ENCODE measurements at regions not wholly inside any gene's neighbourhood (a gene's known extent, or its start where the extent isn't known, plus 50 kb on each side); places are given as distances from the start of the nearest gene placed in this dataset.
A peak's percentile ranks its signal among the peaks of the same experiment; 100 is the strongest.

DNA sequence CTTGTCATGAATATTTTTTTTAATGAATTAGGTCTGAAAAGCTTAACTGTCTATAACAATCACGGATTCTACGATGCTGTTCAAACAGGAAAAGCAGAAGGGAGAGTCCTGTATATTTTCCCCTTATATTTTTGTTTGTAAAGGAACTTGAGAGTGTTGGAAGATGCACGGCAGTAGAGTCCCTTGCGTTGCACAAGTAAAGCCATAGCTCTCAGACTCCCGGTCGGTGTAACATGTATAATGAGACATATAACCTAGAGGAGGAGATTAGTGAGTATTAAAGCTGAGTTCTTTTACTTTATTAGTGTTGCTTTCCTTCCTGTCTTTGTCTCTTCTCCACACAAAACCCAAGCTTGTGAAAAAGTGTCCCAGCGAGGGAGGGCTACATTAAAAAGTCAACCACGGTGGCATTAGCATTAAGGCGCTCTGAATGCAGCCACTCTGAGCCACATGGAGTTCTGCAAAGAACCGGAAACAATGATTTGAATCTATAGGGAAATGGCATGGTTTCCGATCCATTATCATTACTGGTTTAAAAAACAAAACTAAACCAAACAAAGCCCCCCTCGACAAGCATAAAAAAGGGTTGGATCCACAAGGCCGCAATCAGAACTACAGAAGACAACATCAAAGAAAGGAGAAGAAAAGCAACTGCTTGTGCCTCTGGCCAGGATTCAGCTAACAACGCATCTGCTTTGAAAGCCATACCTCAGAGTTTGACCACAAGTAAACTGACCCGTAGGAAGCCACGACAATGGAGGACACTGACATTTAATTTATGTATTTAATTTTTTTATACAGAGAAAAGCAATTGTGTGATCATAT, 356.8 kb downstream of the LMO4 start:
- no peak for DNase-seq

DNA sequence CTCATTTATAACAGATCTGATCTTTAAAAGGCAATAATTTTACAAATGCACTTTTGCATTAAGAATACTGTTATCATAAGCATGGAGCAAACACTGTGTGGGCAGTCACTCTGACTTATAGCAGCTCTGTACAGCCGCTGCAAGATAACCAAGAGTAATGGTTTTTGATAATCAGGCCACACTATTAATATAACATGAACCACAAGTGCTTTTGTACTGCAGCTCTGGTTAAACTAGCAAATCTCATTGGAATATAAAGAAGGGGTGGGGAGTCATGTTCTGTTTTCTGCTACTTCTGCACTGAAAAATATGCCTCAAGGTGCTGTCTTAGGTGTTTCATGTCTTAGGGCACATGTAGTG, 357.4 kb downstream of the LMO4 start:
- DNase-seq, result no peak

DNA sequence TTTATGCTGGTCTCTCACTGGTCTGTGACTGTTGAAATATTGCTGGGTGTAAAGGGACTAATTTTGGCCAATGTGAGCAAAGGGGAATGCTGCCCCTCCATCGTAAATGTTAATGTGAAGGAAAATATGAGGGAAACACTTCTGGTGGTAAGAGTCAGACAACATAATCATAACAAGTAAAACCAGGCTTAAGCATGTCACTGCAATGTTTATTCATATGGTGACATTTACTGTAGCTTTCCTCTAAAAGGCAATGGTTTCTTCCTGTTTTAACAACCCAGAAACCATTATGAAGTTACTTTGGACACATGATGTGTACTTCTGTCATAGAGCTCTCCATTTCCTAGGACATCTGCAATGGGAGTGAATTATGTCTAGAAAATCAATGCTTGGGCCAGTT, 358.0 kb downstream of the LMO4 start:
- no peak for DNase-seq

DNA sequence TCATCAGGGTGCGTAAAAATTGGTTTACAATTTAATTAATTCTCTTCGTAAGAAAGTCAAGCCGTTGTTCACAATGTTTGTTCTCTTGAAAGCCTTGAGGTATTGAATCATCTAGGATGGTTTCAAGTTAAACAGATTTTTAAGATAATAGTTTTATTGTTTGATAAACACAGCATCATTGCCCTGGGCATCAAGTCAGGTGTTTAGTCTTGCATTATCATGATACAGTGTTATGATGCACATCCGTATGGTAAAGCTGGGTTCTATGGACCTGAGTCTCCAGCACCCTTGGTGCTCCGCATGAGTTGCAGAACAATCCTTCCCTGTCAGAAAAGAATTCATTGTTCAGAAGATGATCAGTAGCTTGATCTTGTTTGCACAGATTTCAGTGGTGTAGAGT, 359.5 kb downstream of the LMO4 start:
- DNase-seq, result no peak

DNA sequence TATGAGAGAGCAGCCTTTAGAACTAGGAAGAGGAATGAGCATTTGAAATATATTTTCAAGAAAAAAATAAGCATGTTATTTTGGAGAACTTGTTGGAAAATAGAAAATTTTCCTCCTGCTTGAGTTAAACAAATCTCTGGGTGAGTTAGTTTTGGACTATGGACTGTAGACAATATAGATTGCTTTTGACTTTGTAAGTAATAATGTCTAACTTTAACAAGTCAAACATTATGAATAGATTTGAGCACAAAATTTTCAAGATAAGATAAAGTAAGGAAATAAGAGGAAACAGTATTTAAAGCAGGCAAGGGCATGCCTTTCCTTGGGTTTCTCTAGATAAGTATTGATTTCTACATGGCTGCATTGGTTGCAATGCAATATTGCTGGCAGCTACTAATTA, 360.8 kb downstream of the LMO4 start:
- DNase-seq, result no peak

DNA sequence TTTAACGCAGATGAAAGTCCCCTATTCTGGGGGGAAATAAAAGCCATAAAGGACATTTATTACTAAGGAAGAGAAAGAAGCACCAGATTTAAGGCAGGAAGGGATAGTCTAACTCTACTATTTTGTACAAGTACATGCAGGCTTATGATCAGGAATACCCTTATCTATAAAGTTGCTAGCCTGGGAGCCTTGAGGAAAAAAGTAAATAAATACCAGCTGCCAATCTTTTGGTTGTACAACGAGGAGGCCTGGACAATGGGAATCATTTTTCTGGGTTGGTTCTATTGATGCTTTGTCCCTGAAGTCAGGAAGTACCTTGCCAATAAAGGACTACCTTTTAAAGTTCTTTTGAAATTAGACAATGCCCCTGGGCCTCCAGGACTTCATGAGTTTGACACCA, 367.8 kb downstream of the LMO4 start:
- no peak for DNase-seq

DNA sequence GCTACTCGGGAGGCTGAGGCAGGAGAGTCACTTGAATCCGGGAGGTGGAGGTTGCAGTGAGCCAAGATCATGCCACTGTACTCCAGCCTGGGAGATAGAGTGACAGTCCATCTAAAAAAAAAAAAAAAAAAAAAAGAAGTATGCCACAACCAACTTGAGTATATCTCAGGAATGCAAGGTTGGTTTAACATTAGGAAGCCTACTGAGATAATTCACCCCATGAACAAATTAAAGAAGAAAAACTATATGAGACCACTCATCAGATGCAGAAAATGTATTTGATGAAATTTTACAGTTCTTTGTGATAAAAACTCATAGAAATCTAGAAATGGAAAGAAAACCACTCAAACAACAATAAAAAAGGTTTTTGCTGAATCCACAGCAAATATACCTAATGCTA, 373.8 kb downstream of the LMO4 start:
- no peak for DNase-seq

DNA sequence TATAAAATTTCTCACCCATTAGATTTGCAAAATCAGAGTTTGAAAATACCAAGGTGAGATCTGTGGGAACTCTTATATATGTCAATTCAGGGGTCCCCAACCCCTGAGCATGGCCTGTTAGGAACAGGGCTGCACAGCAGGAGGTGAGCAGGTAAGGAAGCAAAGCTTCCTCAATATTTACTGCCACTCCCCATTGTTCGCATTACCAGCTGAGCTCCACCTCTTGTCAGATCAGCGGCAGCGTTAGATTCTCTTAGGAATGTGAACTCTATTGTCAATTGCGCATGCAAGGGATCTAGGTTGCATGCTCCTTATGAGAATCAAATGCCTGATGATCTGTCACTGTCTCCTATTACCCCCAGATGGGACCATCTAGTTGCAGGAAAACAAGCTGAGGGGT, 376.6 kb downstream of the LMO4 start:
- DNase-seq, result no peak

DNA sequence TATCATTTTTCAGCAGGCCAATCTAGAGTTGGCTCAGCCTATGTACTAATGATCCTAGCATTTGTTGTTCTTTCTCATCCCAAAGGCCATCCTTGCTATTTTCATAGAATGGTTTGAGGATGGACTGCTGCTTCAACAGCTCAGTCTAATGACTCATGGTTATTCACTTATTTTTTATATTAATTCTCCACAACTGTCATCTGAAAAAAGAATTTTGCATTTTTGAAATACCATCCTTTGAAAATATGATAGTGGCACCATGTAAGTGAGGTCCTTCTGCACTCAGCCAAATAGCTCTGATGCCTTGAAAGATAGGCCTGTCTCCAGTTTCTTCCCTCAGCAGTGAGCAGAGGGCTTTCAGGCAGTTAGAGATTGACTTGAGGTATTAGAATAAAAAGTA, 377.5 kb downstream of the LMO4 start:
- no peak for DNase-seq

DNA sequence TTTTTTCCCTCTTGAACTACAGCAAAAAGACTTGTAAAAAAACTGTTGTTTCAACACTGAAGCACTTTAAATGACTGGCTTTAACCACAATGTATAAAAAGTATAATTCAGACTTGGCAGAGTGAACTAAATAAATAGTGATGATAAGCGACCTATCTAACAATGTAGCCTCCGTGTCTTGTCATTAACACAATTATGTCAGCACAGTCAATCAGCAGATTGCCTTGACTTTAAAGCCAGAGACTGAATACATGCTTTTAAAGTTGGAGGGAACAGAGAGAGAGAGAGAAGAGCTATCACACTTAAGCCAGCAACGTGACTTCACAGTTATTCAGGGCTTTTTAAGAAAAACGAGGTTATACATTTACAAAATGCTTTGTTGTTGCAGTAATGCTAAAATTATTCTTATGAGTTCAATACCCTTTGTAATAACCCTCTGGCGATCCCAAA, 378.1 kb downstream of the LMO4 start:
- peak; percentile 68 for DNase-seq

DNA sequence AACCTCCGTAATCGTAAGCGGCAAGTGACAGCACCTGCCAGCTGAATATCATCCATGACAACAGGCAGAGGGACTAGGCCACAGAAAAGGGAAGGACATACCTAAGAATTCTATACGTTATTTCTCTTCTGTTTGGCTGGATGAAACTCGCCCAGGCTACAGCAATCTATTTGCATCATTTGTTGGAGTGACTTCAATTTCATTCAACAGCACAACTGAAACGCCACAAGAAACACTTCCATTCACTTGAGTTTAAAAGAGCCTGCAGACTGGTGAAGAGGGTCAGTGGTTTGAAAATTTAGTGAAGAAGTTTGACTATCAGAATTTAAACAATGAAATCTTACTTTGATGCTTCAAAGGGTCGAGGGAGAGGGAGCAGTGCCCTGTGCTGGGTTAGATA, 378.7 kb downstream of the LMO4 start:
- DNase-seq, result no peak

DNA sequence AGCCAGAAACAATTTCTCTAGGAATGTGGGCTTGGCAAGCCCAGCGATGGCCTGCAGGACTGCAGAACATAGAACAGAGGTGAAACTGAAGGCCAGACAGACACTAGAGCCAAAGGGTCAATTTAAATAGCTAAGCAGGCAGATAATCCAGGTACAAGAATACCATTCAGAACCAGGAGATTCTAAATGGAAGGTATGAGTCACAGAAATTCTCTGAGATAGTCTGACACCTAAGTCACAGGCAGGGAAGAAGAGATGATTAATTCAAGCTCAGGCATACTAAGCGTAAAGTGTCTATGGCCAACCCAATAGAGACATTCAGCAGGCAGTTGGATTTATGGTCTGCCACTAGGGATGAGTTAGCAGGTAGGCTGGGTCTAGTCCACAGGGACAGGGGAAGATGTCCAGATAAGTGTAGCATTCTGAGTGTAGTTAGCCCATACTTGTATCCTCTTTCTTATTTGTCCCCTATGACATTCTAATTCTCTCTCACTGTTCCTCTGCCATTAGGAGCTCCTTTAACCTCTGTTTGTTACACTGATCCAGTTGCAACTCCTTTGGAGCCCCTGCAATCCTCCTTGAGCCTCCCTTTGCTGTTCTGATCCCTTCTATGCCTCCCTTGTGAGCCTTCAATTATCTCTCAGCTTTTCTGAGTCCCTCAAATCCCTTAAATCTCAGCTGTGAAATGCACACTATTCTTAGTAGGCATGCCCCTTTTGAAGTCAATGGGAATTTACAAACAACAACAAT, 383.8 kb downstream of the LMO4 start:
- DNase-seq, result no peak

DNA sequence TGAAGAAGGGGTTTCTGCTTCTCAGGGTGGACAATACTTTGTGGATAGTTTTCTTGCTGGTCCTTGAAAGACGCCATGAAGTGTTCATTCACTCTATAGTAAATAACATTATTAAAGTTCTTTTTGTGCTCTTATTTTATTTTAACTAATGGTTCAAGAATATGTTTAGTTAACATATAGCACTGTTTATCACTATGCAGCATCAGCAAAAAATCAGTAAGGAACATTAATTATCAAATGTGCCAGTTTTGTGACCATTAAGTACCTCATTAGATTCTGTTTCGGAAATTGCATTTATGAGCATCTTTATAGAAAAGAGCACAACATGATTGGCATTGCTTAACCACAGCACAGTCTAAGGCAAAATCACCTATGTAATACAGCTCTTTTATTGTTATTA, 385.6 kb downstream of the LMO4 start:
- DNase-seq, result no peak

DNA sequence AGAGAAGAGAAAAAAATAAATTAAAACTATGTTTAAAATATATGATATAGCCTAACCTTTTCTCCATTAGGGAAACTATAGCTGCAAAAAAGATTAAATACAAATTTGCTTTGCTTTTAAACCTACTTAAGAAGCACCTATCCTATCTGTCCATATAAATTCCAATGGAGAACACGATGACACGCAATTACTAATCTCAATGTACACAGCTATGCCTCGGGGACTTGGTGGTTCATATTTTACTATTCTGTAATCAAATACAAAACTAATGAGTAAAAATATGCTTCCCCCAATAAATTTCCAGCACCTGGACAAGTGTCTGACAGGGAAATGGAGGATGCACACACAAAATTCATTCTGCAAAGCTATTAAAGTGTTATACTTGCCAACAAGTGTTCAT, 386.4 kb downstream of the LMO4 start:
- no peak for DNase-seq

DNA sequence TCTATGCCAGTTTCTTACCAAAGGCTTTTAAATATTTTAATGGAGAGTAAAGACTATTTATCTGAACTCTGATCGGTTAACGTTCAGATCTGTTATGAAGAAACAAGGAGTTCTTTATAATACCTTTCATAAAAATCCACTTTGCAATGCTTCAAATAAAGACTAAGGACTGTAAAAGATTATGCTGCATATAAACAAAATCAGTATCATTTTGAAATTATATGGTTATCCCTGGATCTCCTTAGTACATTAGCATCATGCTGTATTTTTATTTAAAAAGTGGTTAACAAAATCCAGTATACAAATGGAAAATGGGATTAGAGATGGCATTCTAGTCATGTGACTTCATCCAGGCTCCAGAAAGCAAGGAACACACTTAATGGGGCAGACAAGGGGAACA, 386.8 kb downstream of the LMO4 start:
- no peak for DNase-seq

DNA sequence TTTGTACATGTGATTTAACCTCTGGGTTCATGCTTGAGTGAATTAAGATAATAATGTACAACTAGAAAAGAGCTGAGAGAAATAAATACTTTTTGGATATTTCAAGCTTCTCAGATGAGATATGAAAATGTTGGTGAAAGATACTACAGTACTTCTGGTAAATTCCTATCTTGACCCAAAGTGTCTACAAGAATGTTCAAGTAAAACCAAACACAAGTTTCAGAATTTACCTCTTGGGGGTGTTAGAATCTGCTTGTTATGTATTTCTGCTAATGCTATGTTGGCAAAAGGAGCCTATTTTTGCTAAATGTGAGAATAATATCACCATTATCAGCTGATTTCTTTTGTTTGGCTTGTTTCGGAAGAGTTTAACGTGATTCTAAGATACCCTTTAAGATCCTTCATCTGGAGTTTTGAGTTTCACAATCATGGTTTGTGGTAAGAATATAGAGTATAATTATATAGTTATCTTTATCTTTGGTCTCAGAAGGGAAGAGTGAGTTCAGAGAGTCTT, 388.5 kb downstream of the LMO4 start:
- no peak for DNase-seq

DNA sequence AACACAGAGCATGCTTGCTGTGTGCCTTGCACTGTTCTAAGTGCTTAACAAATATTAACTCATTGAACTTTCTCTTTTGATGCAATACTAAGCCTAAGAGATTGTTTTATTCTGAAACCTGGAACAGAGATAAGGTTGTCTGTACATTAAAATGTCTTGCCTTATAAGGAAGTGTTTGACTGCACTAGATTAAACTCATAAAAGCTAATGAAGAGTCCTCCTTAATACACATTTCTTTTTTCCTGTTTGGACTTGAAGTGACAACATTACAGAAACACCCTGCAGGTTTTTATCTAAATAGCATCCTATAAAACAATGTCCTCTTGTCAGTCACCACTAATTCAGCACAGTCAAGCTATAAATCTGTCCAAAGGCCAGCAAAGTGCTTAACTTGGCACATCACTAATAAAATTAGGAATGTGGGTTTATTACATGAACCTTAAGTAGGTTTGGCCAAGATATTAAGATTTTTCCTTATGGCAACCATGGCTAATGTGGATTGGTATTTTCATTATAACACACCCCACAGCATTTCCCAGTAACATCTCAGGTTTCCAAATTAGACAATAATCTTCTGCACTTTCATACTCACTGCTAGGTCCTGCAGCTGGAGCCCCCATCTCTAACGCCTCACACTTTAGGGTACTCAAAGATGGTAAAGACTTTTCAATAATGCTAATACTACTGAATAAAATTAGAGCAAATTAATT, 389.7 kb downstream of the LMO4 start:
- DNase-seq, result no peak

DNA sequence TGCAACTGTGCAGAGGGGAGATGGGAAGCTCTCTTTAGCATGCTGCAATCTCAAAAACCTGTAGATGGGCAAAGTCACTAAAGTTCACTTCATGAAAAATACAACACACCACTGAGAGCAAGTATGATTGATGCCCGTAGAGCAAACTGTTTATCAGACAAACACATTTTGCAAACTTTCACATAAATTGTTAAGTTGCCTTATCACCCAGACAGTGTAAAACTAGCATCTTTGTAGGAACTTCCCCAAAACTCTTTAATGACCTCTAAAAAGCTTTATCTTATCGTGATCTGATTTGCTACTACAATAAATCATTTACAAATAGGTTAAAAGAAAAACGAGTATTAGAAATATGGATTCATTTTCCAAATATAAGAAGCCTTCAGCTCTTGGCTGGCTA, 391.0 kb downstream of the LMO4 start:
- DNase-seq, result no peak

DNA sequence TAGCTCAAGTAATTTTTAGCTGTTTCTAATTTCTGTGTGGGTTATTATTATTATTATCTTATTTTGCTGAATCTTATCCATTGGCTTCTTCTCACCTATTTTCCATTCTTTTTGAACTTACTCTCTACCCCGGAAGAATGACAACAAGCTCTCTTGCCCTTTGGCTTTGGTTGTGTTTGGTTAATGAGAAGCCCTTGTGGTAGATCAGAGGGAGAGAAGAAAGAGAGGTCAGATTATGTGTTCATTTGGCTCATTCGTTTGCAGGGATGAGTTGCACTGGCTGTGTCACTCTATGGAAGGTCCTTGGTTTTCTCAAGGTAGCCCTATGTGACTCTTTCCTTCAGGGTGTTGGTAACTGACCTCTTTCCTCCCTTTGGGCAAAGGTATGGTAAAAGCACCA, 391.9 kb downstream of the LMO4 start:
- DNase-seq, result no peak

DNA sequence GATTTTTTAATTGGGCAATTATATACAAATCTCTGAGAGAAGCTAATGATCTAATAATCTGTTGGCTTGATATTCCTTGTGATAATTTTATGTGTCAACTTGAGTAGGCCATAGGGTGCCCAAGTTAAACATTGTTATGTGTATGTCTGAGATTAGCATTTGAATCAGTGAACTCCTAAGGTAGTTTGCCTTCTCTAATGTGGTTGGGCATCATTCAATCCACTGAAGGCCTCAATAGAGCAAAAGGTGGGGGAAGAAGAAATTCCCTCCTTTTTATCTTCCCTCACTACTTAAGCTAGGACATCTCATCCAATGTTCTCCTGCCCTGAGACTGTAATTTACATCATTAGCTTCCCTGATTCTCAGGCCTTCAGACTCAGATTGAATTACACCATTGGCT, 394.5 kb downstream of the LMO4 start:
- DNase-seq, result no peak

DNA sequence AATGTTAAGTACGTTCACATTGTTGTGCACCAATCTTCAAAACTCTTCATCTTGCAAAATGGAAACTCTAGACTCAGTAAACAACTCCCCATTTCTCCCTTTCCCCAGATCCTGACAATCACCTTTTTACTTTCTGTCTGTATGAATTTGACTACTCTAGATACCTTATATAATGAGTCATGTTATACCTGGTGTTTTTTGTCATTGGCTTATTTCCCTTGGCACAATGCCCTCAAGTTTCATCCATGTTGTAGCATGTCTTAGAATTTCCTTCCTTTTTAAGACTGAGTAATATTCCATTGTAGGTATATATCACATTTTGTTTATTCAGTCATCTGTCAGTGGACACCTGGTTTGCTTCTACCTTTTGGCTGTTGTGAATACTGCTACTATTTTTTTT, 399.5 kb downstream of the LMO4 start:
- no peak for DNase-seq

DNA sequence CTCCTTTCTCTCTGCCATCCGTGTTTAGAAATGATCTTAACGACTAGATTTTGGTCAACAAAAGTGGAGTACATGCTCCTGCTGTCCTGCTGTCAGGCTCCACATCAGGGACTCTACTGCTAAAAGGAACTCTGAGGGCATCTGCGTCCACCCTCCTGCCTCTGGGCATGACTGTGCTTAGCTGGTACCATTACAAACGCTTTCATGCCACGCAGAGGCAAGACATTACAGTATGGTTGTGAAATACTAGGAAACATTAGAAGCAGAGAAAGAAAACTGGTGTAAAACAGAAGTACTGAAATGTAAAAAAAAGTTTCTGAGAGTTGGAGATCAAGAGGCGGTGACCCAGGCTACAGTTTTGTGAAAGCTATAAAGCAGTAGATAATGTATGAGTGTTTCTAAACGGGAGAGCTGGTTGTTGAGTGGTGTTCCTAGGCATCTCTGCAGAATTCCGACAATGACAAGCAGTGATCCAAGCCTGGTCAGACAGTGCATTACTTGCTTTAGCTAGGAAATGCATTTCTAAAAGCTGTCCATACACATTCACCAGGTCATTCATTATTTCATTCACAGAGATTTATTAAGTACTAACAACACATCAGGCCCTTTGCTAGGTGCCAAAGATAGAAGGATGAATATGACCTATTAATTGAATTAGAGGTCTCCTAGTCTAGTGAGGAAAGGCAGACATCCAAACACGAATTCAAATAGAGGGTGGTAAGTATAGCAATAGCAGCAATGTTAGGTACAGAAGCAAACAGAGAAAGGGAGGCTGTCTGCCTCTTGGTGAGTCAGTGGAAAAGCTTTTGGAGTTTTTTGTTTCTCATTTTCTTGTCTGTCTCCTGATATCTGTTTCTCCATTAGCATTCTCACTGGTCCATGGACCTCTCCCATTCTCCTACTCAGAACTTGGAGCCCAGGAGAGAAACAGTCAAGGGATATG, 401.9 kb downstream of the LMO4 start:
- DNase-seq, result no peak

DNA sequence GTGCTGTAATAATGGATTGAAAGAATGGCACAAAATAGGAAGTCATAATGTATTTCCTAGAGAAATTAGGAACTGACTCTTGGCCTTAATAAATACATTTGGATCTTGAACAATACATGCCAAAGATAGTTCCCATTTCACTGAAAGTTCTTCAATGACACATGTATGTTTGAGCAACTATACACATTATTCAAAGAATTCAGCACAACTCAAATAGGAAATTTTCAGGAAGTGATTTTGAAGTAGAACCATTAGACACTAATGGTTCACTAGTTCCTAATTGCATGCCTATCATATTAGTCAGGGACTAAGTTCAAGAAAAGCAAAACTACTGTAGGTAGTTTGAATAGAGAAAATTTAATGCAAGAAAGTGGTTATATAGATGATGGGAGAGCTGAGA, 404.7 kb downstream of the LMO4 start:
- DNase-seq, result no peak
